Common myeloid progenitor, CD34-positive (primary cell): ENCODE measurements at regions not wholly inside any gene's neighbourhood (a gene's known extent, or its start where the extent isn't known, plus 50 kb on each side); places are given as distances from the start of the nearest gene placed in this dataset.

Experiments used
- CTCF ChIA-PET: fragments of 350-600 bp; sonication (Branson Sonifier 250); formaldehyde crosslinking; loops from one replicate; lab custom pipeline; 2021; ENCODE audit warnings: antibody characterized with exemption; lab: Charles Lee
- POLR2A ChIA-PET: fragments of 350-600 bp; sonication (Branson Sonifier 250); formaldehyde crosslinking; loops from one replicate; lab custom pipeline; 2021; ENCODE audit warnings: antibody characterized with exemption; lab: Charles Lee
- DNase-seq, 3 donors: peaks; one replicate each; pipeline versions ENCODE4 v3.0.0 to v3.0.0-alpha.2; 2013
- H3K27ac ChIP-seq, 2 experiments: 1 replicate in 1 of 2; 2 replicates in 1 of 2; pipeline ENCODE4 v1.7.0; 2013; ENCODE audit warnings: inconsistent platforms in 2 of 2, low read length in 2 of 2, mild to moderate bottlenecking in 2 of 2, low read depth in 1 of 2, moderate library complexity in 1 of 2; ENCODE audit not compliant: severe bottlenecking in 2 of 2, insufficient read depth in 1 of 2, poor library complexity in 1 of 2
- H3K27me3 ChIP-seq, 5 experiments: replicated peaks in 2 of 5; 1 replicate in 3 of 5; 2 replicates in 2 of 5; pipeline versions ENCODE4 v1.6.1 to v1.7.0; 2013; ENCODE audit warnings: low read length in 4 of 5, mild to moderate bottlenecking in 2 of 5, moderate library complexity in 2 of 5, inconsistent platforms in 1 of 5; ENCODE audit not compliant: insufficient read depth in 5 of 5, control insufficient read depth in 4 of 5
- H3K36me3 ChIP-seq, 4 experiments: 1 replicate in 2 of 4; 2 replicates in 2 of 4; pipeline versions ENCODE4 v1.6.1 to v1.7.0; 2013; ENCODE audit warnings: low read length in 3 of 4, control low read depth in 1 of 4, mild to moderate bottlenecking in 1 of 4; ENCODE audit not compliant: control insufficient read depth in 4 of 4, insufficient read depth in 4 of 4
- H3K4me1 ChIP-seq, 4 experiments: 1 replicate in 3 of 4; 2 replicates in 1 of 4; pipeline versions ENCODE4 v1.6.1 to v1.7.1; 2013; ENCODE audit warnings: low read length in 3 of 4, mild to moderate bottlenecking in 3 of 4, control low read depth in 1 of 4, inconsistent platforms in 1 of 4, moderate library complexity in 1 of 4; ENCODE audit not compliant: control insufficient read depth in 4 of 4, insufficient read depth in 4 of 4; ENCODE audit errors: control extremely low read depth in 1 of 4
- H3K4me3 ChIP-seq, 7 experiments: 1 replicate in 4 of 7; 2 replicates in 3 of 7; pipeline versions ENCODE4 v1.5.1 to v1.7.0; 2013; ENCODE audit warnings: mild to moderate bottlenecking in 7 of 7, low read length in 6 of 7, moderate library complexity in 6 of 7, inconsistent platforms in 2 of 7, low read depth in 2 of 7, control low read depth in 1 of 7; ENCODE audit not compliant: insufficient read depth in 4 of 7, control insufficient read depth in 1 of 7; ENCODE audit errors: extremely low read depth in 1 of 7
- H3K9me3 ChIP-seq, 5 experiments: 1 replicate in 4 of 5; 2 replicates in 1 of 5; pipeline versions ENCODE4 v1.6.1 to v1.7.1; 2013; ENCODE audit warnings: low read length in 4 of 5, mild to moderate bottlenecking in 2 of 5, inconsistent platforms in 1 of 5, low read depth in 1 of 5, moderate library complexity in 1 of 5; ENCODE audit not compliant: control insufficient read depth in 4 of 5, insufficient read depth in 2 of 5; ENCODE audit errors: control extremely low read depth in 1 of 5
- WGBS: methylation state at CpG from one replicate; pipeline ENCODE4 v1.1.5; 2013; ENCODE audit not compliant: insufficient coverage; 5-methylcytosine and 5-hydroxymethylcytosine counted together

GRCh38 chr13:40148742-40149141 is 493.3 kb downstream of the COG6 start:
- Histone ChIP-seq H3K9me3 (no peaks in the 10 kb centered on the region), H3K36me3 (no peaks in the 10 kb centered on the region), H3K4me1 (peaks cover 0 to 7% (median 2%) of the 10 kb centered on the region in 4 experiments), H3K27me3 (no peaks in the 10 kb centered on the region), H3K4me3 (no peak overlapping the region), H3K27ac (no peak overlapping the region)
- DNase-seq: no peak
- POLR2A ChIA-PET: no interaction called here
- 100% methylated on average over 1 of the region's 1 CpG for WGBS
- CTCF ChIA-PET: no interaction called here

GRCh38 chr13:40149611-40150274 is 494.3 kb downstream of the COG6 start:
- CTCF ChIA-PET: interaction anchor here (1.2 to 1.6 kb wide), 2 partner anchors 9 kb away, joined by 3 read pairs; no protein-coding TSS in a partner anchor
- no peaks in the 10 kb centered on the region for H3K36me3 ChIP-seq
- H3K4me1 ChIP-seq: peaks cover 0 to 7% (median 2%) of the 10 kb centered on the region in 4 experiments
- peak in 2 of 3 donors; percentile 29 to 52 for DNase-seq
- no peaks in the 10 kb centered on the region for H3K27me3 ChIP-seq
- H3K9me3 ChIP-seq: no peaks in the 10 kb centered on the region
- POLR2A ChIA-PET: no interaction called here
- H3K27ac ChIP-seq: no peak overlapping the region
- WGBS: 57% methylated on average over 5 of the region's 6 CpGs
- H3K4me3 ChIP-seq: no peak overlapping the region

- no CpG with 5 or more reads among the region's 2 CpGs for WGBS
- Histone ChIP-seq H3K4me3 (no peak overlapping the region), H3K36me3 (no peaks in the 10 kb centered on the region), H3K27me3 (no peaks in the 10 kb centered on the region), H3K27ac (no peak overlapping the region), H3K4me1 (peaks cover 0 to 3% (median 0%) of the 10 kb centered on the region in 4 experiments), H3K9me3 (no peaks in the 10 kb centered on the region)
- CTCF ChIA-PET: no interaction called here
- POLR2A ChIA-PET: no interaction called here
- DNase-seq: no peak
Observed at GRCh38 chr13:40151673-40152072, 496.2 kb downstream of the COG6 start.

- no peaks in the 10 kb centered on the region for H3K27me3 ChIP-seq
- peak; percentile 26 to 43 (median 42) for DNase-seq
- no peaks in the 10 kb centered on the region for H3K9me3 ChIP-seq
- POLR2A ChIA-PET: no interaction called here
- no peaks in the 10 kb centered on the region for H3K4me1 ChIP-seq
- no peak overlapping the region for H3K4me3 ChIP-seq
- 83% methylated on average over 3 of the region's 3 CpGs for WGBS
- no peaks in the 10 kb centered on the region for H3K36me3 ChIP-seq
- H3K27ac ChIP-seq: no peak overlapping the region
- CTCF ChIA-PET: no interaction called here
Observed at GRCh38 chr13:40152145-40152544, 496.7 kb downstream of the COG6 start.

GRCh38 chr13:40152922-40153321 is 497.5 kb downstream of the COG6 start:
- H3K4me3 ChIP-seq: no peak overlapping the region
- DNase-seq: no peak
- no peaks in the 10 kb centered on the region for H3K36me3 ChIP-seq
- no peaks in the 10 kb centered on the region for H3K4me1 ChIP-seq
- 84% methylated on average over 4 of the region's 4 CpGs for WGBS
- no peaks in the 10 kb centered on the region for H3K9me3 ChIP-seq
- ChIA-PET POLR2A (no interaction called here), CTCF (no interaction called here)
- H3K27me3 ChIP-seq: no peaks in the 10 kb centered on the region
- H3K27ac ChIP-seq: no peak overlapping the region

- ChIA-PET POLR2A (no interaction called here), CTCF (no interaction called here)
- Histone ChIP-seq H3K27ac (no peak overlapping the region), H3K9me3 (no peaks in the 10 kb centered on the region), H3K4me1 (peaks cover 0 to 3% (median 0%) of the 10 kb centered on the region in 4 experiments), H3K27me3 (no peaks in the 10 kb centered on the region), H3K4me3 (no peak overlapping the region), H3K36me3 (no peaks in the 10 kb centered on the region)
- 61% methylated on average over 2 of the region's 2 CpGs for WGBS
- peak in 2 of 3 donors; percentile 56 to 57 for DNase-seq
Observed at GRCh38 chr13:40153516-40153915, 498.1 kb downstream of the COG6 start.

- no peak for DNase-seq
- CTCF ChIA-PET: no interaction called here
- Histone ChIP-seq H3K27ac (no peak overlapping the region), H3K4me3 (no peak overlapping the region), H3K9me3 (no peaks in the 10 kb centered on the region), H3K4me1 (peaks cover 0 to 3% (median 0%) of the 10 kb centered on the region in 4 experiments), H3K27me3 (no peaks in the 10 kb centered on the region), H3K36me3 (no peaks in the 10 kb centered on the region)
- 100% methylated on average over 2 of the region's 2 CpGs for WGBS
- POLR2A ChIA-PET: no interaction called here
Observed at GRCh38 chr13:40155201-40155600, 499.7 kb downstream of the COG6 start.
